Brain microvascular endothelial cell (primary cell): ENCODE measurements at regions not wholly inside any gene's neighbourhood (a gene's known extent, or its start where the extent isn't known, plus 50 kb on each side); places are given as distances from the start of the nearest gene placed in this dataset.
A peak's percentile ranks its signal among the peaks of the same experiment; 100 is the strongest.

Experiments used
- DNase-seq: peaks from one replicate; pipeline ENCODE4 v3.0.0-alpha.2; 2020
- H3K27ac ChIP-seq: fragments of 250-450 bp; sonication (Bioruptor Pico); 2 replicates; pipeline ENCODE4 v1.5.1; 2020; ENCODE audit warnings: mild to moderate bottlenecking, moderate library complexity
- H3K27me3 ChIP-seq: fragments of 250-450 bp; sonication (Bioruptor Pico); replicated peaks from 2 replicates; pipeline ENCODE4 v1.5.1; 2020; ENCODE audit warnings: mild to moderate bottlenecking
- H3K36me3 ChIP-seq: fragments of 250-450 bp; sonication (Bioruptor Pico); replicated peaks from 2 replicates; pipeline ENCODE4 v1.5.1; 2020; ENCODE audit warnings: mild to moderate bottlenecking
- H3K4me3 ChIP-seq: 2 replicates; pipeline ENCODE4 v1.5.1; 2011; ENCODE audit warnings: low read depth, mild to moderate bottlenecking, control low read depth, low read length, moderate library complexity
- in situ Hi-C: cut with HindIII; loops from 2 replicates; pipeline ENCODE4 v1.10.0; 2017; ENCODE audit warnings: low sequenced_read_pairs, low pct_ligation_motif_present
- TF ChIP-seq, protein P1 (sequence below): IDR thresholded peaks from 2 replicates; pipeline ENCODE4 v1.5.1; 2011; ENCODE audit warnings: low read depth, mild to moderate bottlenecking, moderate library complexity, low read length, control low read depth, inconsistent platforms; ENCODE audit errors: missing control alignments

DNA sequence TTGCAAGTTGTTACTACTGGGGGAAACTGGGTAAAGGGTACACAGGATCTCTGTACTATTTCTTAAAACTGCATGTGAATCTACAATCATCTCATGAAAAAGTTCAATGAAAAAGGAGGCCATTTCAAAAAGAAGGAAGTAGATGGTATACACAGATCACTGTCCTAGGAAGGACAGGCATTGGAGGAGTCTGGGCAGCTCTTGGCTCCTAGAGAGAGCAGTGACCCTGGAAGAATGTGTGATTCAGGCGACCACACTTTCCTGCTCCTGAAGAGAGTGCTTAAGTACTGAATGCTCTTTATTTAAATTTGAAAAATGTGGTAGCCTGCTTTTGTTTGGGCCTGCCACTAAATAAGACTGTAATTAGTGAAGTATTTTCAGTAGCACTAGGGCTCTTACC is 318.1 kb upstream of the CASK start:
- no peaks in the 10 kb centered on the region for H3K36me3 ChIP-seq
- H3K27me3 ChIP-seq: no peaks in the 10 kb centered on the region
- H3K27ac ChIP-seq: no peak overlapping the region
- TF ChIP-seq, protein P1, sequence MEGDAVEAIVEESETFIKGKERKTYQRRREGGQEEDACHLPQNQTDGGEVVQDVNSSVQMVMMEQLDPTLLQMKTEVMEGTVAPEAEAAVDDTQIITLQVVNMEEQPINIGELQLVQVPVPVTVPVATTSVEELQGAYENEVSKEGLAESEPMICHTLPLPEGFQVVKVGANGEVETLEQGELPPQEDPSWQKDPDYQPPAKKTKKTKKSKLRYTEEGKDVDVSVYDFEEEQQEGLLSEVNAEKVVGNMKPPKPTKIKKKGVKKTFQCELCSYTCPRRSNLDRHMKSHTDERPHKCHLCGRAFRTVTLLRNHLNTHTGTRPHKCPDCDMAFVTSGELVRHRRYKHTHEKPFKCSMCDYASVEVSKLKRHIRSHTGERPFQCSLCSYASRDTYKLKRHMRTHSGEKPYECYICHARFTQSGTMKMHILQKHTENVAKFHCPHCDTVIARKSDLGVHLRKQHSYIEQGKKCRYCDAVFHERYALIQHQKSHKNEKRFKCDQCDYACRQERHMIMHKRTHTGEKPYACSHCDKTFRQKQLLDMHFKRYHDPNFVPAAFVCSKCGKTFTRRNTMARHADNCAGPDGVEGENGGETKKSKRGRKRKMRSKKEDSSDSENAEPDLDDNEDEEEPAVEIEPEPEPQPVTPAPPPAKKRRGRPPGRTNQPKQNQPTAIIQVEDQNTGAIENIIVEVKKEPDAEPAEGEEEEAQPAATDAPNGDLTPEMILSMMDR: no peak
- no peak for DNase-seq
- in situ Hi-C loops: no loop called here
- no peak overlapping the region for H3K4me3 ChIP-seq

DNA sequence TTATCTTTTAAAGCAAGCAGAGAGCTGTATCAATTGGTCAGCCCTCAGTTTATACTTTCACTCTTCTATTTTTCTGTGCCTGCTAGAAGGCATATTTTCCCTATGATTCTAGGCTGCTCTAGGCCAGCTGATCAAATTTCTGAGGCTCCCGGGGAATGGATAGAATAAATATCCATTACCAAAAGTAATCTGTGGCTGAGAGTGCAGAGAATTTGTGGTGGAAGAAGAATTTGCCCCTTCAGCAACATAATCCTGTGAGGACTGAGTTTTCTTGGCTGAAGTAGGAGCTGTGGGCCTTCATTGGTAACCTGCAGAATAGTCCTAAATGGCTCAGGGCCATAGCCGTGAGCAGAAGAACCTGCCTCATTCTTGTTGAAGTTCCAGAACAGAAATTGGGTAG is 314.6 kb upstream of the CASK start:
- no peaks in the 10 kb centered on the region for H3K27me3 ChIP-seq
- H3K27ac ChIP-seq: no peak overlapping the region
- TF ChIP-seq, protein P1: no peak
- H3K4me3 ChIP-seq: no peak overlapping the region
- peak; percentile 2 for DNase-seq
- in situ Hi-C loops: no loop called here
- no peaks in the 10 kb centered on the region for H3K36me3 ChIP-seq

DNA sequence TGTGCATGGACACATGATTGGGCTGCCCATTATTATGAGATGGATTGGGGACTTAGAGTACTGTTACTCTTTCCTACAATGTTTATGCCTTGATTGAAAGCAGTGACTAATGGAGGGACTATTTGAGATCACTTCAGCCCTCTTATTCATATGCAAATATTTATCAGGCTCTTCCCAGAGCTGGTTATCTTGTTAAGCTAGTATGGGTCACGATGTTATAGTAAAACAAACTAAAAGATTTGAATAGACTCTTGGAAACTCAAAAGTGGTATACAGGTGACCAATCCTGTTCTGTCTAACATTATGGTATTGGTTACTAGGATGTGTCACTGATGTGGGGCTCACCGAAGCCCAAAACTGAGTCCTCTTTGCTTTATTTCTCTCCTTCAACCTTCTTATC is 306.2 kb upstream of the CASK start:
- TF ChIP-seq, protein P1: no peak
- in situ Hi-C loops: no loop called here
- H3K36me3 ChIP-seq: no peaks in the 10 kb centered on the region
- no peak overlapping the region for H3K4me3 ChIP-seq
- H3K27me3 ChIP-seq: no peaks in the 10 kb centered on the region
- no peak for DNase-seq
- H3K27ac ChIP-seq: no peak overlapping the region

DNA sequence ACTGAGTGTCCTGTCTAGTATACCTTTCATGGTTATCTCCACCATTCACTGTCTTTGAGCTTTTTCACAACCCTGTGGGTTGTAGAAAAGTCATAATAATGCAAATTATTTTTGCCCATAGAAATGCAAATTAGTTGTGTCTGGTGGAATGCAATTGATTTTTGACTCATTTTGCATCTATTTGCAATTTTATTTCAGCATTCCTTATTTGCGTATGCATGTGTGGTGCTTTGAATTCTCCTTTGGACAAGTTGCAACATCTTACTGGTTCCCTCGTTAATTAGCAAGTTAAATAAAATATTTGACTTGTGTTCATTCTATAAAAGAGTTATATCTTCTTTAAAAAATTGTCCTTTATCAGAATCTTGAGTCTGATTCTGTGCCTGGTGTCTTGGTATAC is 297.3 kb upstream of the CASK start:
- in situ Hi-C loops: no loop called here
- Histone ChIP-seq H3K27ac (no peak overlapping the region), H3K27me3 (no peaks in the 10 kb centered on the region), H3K36me3 (no peaks in the 10 kb centered on the region), H3K4me3 (no peak overlapping the region)
- TF ChIP-seq, protein P1: no peak
- no peak for DNase-seq

DNA sequence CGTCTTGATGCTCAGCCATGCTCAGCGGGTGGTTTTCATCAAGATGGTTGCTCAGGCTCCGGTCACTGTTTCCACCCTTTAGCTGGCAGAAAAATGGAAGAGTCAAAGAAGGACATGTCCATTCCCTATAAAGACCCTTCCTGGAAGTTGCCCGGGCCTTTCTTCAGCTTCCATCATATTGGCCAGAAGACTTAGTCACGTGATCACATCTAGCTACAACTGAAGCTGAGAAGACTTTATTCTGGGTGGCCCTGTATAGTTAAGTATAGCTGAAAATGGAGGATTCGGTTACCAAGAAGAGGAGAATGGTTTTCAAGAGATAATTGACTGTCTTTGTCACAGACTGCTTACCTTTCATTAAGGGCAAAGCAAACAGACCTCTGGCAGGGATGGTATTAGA is 296.7 kb upstream of the CASK start:
- in situ Hi-C loops: no loop called here
- TF ChIP-seq, protein P1: no peak

DNA sequence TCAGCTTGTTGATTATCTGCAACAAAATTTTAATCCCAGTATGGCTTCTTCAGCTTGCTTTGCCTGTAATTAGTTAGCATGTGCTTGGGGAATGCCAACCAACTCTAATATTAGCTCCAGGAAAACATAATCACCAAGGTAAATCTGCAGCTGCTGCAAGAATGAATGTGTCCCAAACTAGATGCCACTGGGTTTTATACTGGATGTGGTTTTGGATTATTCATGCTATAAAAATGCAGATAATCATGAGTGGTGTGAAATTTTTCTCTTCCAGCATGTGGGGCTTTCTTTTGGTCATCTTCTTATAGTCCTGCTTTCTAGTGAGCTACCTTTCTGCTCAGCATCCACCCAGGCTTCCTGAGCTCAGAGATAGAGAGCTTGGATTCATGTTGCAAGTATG is 295.9 kb upstream of the CASK start:
- no peak overlapping the region for H3K27ac ChIP-seq
- TF ChIP-seq, protein P1: no peak
- no peaks in the 10 kb centered on the region for H3K27me3 ChIP-seq
- no peaks in the 10 kb centered on the region for H3K36me3 ChIP-seq
- in situ Hi-C loops: no loop called here
- DNase-seq: no peak
- H3K4me3 ChIP-seq: no peak overlapping the region

More for the DNA sequence above, 296.7 kb upstream of the CASK start:
- no peak overlapping the region for H3K4me3 ChIP-seq
- H3K27me3 ChIP-seq: no peaks in the 10 kb centered on the region
- H3K27ac ChIP-seq: no peak overlapping the region
- DNase-seq: no peak
- H3K36me3 ChIP-seq: no peaks in the 10 kb centered on the region
